SK-N-SH treated with all-trans-retinoic acid at 6 μM for 48 hours (cell line): ENCODE measurements at regions not wholly inside any gene's neighbourhood (a gene's known extent, or its start where the extent isn't known, plus 50 kb on each side); places are given as distances from the start of the nearest gene placed in this dataset.

Experiments used
- ATAC-seq: fragments of 200-7000 bp; cut with Tn5 transposase; 3 replicates; pipeline ENCODE4 v1.9.1; 2020; ENCODE audit warnings: mild to moderate bottlenecking, moderate library complexity
- ARNTL ChIP-seq: fragments of 450-650 bp; formaldehyde crosslinking; IDR thresholded peaks from 2 replicates; pipeline ENCODE4 v1.5.0; 2020; ENCODE audit warnings: low read depth, mild to moderate bottlenecking, moderate library complexity, borderline replicate concordance
- BACH2 ChIP-seq: fragments of 250-450 bp; sonication (Bioruptor Pico); IDR thresholded peaks from 2 replicates; pipeline ENCODE4 v1.9.0; 2021; ENCODE audit warnings: mild to moderate bottlenecking, borderline replicate concordance
- CSDC2 ChIP-seq: fragments of 250-450 bp; sonication (Bioruptor Pico); IDR thresholded peaks from 2 replicates; pipeline ENCODE4 v1.5.0; 2020; ENCODE audit warnings: mild to moderate bottlenecking, moderate library complexity
- ESRRG ChIP-seq: fragments of 250-450 bp; sonication (Bioruptor Pico); IDR thresholded peaks from 2 replicates; pipeline ENCODE4 v1.6.1; 2021; ENCODE audit warnings: mild to moderate bottlenecking
- GLIS3 ChIP-seq: fragments of 250-450 bp; sonication (Bioruptor Pico); IDR thresholded peaks from 2 replicates; pipeline ENCODE4 v1.5.0; 2020; ENCODE audit warnings: mild to moderate bottlenecking, moderate library complexity
- ISL1 ChIP-seq: fragments of 250-450 bp; sonication (Bioruptor Pico); IDR thresholded peaks from 2 replicates; pipeline ENCODE4 v2.1.2; 2022; ENCODE audit warnings: mild to moderate bottlenecking, moderate library complexity
- OSR1 ChIP-seq: fragments of 250-450 bp; sonication (Bioruptor Pico); IDR thresholded peaks from 2 replicates; pipeline ENCODE4 v1.8.0; 2022; ENCODE audit warnings: moderate library complexity, mild to moderate bottlenecking, inconsistent platforms
- PPARA ChIP-seq: fragments of 250-450 bp; sonication (Bioruptor Pico); IDR thresholded peaks from 2 replicates; pipeline ENCODE4 v1.5.0; 2020; ENCODE audit warnings: mild to moderate bottlenecking, borderline replicate concordance
- RARB ChIP-seq: fragments of 250-450 bp; sonication (Bioruptor Pico); IDR thresholded peaks from 2 replicates; pipeline ENCODE4 v1.8.0; 2021; ENCODE audit warnings: mild to moderate bottlenecking, moderate library complexity
- SNAI2 ChIP-seq: fragments of 250-450 bp; sonication (Bioruptor Pico); IDR thresholded peaks from 2 replicates; pipeline ENCODE4 v1.5.0; 2020; ENCODE audit warnings: mild to moderate bottlenecking, moderate library complexity
- TOX ChIP-seq: fragments of 250-450 bp; sonication (Bioruptor Pico); IDR thresholded peaks from 2 replicates; pipeline ENCODE4 v1.8.0; 2021; ENCODE audit warnings: mild to moderate bottlenecking, moderate library complexity, borderline replicate concordance
- ZC3H10 ChIP-seq: fragments of 250-450 bp; sonication (Bioruptor Pico); IDR thresholded peaks from 2 replicates; pipeline ENCODE4 v1.5.1; 2021; ENCODE audit warnings: mild to moderate bottlenecking, moderate library complexity
- ZFP3 ChIP-seq: fragments of 250-450 bp; sonication (Bioruptor Pico); IDR thresholded peaks from 2 replicates; pipeline ENCODE4 v1.5.0; 2020; ENCODE audit warnings: mild to moderate bottlenecking, moderate library complexity
- ZFP30 ChIP-seq: fragments of 450-650 bp; formaldehyde crosslinking; IDR thresholded peaks from 2 replicates; pipeline ENCODE4 v1.5.0; 2022; ENCODE audit warnings: mild to moderate bottlenecking, moderate library complexity
- ZNF565 ChIP-seq: fragments of 450-650 bp; formaldehyde crosslinking; conservative IDR thresholded peaks from 2 replicates; pipeline ENCODE4 v1.5.0; 2020; ENCODE audit warnings: low read depth, mild to moderate bottlenecking, moderate library complexity
- ZNF70 ChIP-seq: fragments of 450-650 bp; formaldehyde crosslinking; IDR thresholded peaks from 2 replicates; pipeline ENCODE4 v1.5.0; 2020; ENCODE audit warnings: mild to moderate bottlenecking, moderate library complexity
- ZNF8 ChIP-seq: fragments of 450-650 bp; formaldehyde crosslinking; IDR thresholded peaks from 2 replicates; pipeline ENCODE4 v1.5.0; 2020; ENCODE audit warnings: mild to moderate bottlenecking, moderate library complexity
- TF ChIP-seq, protein P1 (sequence below): fragments of 250-450 bp; sonication (Bioruptor Pico); IDR thresholded peaks from 2 replicates; pipeline ENCODE4 v1.5.1; 2020; ENCODE audit warnings: low read depth, mild to moderate bottlenecking, moderate library complexity
- TF ChIP-seq, protein P2 (sequence below): fragments of 250-450 bp; sonication (Bioruptor Pico); IDR thresholded peaks from 2 replicates; pipeline ENCODE4 v1.8.0; 2020; ENCODE audit warnings: mild to moderate bottlenecking, moderate library complexity, borderline replicate concordance
- TF ChIP-seq, protein P3 (sequence below): fragments of 250-450 bp; sonication (Bioruptor Pico); IDR thresholded peaks from 2 replicates; pipeline ENCODE4 v1.8.0; 2021; ENCODE audit warnings: low read depth, mild to moderate bottlenecking, moderate library complexity, borderline replicate concordance

DNA sequence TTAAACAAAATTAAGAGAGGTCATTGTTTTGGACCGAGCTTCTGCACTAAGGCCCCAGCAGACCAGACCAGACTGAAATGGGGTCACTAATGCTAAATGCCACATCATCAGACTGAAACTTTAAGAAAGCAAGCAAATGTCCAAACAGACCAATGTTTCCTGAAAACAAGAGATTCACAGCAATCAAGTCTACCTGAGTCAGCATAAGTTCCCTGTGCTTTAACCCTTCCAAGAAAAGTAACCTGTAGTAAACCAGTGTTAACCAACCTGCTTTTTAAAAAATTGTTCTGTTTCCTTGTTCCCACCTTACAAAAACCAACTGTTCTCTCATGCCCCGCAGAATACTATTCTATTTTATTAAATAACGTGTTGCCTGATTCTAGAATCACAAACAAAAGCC lies 241.1 kb upstream of the GADL1 start (continued):
- TF ChIP-seq ZFP3 (CRISPR knock-in tag) (no peak), RARB (CRISPR knock-in tag) (no peak)
- TF ChIP-seq, protein P1, sequence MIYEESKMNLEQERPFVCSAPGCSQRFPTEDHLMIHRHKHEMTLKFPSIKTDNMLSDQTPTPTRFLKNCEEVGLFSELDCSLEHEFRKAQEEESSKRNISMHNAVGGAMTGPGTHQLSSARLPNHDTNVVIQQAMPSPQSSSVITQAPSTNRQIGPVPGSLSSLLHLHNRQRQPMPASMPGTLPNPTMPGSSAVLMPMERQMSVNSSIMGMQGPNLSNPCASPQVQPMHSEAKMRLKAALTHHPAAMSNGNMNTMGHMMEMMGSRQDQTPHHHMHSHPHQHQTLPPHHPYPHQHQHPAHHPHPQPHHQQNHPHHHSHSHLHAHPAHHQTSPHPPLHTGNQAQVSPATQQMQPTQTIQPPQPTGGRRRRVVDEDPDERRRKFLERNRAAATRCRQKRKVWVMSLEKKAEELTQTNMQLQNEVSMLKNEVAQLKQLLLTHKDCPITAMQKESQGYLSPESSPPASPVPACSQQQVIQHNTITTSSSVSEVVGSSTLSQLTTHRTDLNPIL (CRISPR knock-in tag): no peak

DNA sequence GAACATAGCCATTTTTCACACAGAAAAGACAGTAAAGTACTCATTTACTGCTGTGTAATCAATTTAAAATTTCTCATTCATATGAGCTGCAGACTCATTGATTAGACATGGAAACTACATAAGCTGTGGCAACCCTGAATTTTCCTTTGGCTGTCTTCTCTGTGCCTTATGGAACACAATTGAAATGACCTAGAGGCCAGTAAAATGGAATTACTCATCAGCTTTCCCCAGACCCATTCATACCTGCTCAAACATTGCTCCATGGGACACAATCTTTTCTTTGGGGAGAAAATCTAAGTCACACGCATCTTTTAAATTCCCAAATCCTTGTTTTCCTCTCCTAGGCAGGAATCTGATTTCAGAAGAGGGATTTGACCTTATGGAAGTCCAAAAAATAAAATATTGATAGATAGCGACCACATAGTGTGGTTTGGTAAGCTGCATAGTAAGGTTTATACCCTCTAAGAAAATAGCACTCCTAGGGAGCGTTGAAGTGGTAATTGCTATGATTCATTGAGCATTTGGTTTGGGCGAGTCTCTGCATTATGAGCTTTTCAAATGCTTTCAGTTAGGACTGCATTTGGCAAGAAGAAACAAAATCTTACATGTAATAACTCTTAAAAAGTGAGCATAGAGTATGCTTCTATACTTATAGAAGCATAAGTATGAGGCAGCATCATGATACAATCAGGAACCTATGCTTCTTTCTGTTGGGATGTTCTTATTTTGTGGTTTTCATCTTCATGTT lies 243.4 kb upstream of the GADL1 start:
- no peak for TF ChIP-seq BACH2 (CRISPR knock-in tag)
- TF ChIP-seq OSR1: no peak
- no peak for ATAC-seq

DNA sequence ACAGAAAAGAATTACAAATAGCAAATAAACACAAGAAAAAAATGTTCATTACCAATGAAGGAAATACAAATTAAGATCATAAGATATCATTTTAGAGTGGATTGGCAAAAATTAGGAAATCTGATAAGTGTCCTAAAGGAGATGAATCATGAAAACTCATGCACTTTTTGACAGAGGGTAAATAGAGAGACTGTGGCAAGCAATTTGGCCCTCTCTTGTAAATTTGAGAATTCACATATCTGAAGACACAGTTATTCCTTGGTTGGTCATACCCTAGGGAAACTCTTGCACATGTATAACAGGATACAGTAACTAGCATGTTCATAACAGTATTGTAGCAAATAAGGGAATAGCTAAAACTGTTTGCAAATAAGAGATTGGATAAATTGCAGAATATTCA lies 246.0 kb upstream of the GADL1 start:
- no peak for ATAC-seq
- TF ChIP-seq PPARA (CRISPR knock-in tag): no peak
- TF ChIP-seq, protein P2, sequence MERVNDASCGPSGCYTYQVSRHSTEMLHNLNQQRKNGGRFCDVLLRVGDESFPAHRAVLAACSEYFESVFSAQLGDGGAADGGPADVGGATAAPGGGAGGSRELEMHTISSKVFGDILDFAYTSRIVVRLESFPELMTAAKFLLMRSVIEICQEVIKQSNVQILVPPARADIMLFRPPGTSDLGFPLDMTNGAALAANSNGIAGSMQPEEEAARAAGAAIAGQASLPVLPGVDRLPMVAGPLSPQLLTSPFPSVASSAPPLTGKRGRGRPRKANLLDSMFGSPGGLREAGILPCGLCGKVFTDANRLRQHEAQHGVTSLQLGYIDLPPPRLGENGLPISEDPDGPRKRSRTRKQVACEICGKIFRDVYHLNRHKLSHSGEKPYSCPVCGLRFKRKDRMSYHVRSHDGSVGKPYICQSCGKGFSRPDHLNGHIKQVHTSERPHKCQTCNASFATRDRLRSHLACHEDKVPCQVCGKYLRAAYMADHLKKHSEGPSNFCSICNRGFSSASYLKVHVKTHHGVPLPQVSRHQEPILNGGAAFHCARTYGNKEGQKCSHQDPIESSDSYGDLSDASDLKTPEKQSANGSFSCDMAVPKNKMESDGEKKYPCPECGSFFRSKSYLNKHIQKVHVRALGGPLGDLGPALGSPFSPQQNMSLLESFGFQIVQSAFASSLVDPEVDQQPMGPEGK: no peak
- no peak for TF ChIP-seq SNAI2 (CRISPR knock-in tag)
- no peak for TF ChIP-seq ARNTL (CRISPR knock-in tag)
- TF ChIP-seq BACH2 (CRISPR knock-in tag): no peak
- TF ChIP-seq GLIS3: no peak
- no peak for TF ChIP-seq CSDC2 (CRISPR knock-in tag)
- TF ChIP-seq, protein P1 (CRISPR knock-in tag): no peak
- TF ChIP-seq, protein P3, sequence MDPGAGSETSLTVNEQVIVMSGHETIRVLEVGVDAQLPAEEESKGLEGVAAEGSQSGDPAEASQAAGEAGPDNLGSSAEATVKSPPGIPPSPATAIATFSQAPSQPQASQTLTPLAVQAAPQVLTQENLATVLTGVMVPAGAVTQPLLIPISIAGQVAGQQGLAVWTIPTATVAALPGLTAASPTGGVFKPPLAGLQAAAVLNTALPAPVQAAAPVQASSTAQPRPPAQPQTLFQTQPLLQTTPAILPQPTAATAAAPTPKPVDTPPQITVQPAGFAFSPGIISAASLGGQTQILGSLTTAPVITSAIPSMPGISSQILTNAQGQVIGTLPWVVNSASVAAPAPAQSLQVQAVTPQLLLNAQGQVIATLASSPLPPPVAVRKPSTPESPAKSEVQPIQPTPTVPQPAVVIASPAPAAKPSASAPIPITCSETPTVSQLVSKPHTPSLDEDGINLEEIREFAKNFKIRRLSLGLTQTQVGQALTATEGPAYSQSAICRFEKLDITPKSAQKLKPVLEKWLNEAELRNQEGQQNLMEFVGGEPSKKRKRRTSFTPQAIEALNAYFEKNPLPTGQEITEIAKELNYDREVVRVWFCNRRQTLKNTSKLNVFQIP (CRISPR knock-in tag): no peak
- no peak for TF ChIP-seq ZNF8 (CRISPR knock-in tag)
- TF ChIP-seq, all 23 proteins: peak for 0

DNA sequence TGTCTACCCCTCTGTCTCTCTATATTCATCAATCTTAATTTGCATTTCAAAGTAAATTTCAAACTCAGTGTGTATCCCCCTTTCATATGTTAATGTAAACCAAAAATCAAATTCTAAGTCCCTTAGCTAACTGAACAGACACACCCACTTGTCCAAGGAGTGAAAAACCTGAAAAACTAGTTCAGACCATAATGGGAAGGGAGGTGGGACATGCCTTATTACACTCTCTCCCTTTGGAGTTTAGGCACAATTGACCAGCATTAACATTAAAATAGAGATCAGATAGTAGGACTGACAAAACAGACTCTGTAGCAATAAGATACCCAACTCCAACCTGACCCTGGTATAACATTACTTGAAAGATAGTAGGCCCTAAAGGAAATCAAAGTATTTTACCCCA lies 247.7 kb upstream of the GADL1 start:
- TF ChIP-seq BACH2 (CRISPR knock-in tag): no peak
- TF ChIP-seq PPARA (CRISPR knock-in tag): no peak
- no peak for TF ChIP-seq ISL1 (CRISPR knock-in tag)
- no peak for TF ChIP-seq RARB (CRISPR knock-in tag)
- TF ChIP-seq, all 23 proteins: peak for 0
- no peak for ATAC-seq

DNA sequence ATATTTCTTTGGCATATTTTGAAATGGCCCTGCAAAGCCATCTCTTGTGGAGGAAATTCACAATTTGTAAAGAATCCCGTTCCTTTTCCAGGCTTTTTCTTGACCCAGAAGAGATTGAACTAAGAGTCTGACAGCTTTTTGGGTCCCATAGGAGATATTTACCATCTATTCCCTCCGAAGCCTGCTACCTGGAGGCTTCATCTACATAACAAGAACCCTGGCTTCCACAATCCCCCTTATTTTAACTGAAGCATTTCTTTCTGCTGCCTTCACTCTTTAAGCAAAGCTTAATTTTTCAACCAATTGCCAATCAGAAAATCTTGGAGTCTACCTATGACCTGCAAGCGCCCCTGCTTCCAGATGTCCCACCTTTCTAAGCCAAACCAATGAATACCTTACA lies 248.1 kb upstream of the GADL1 start:
- no peak for ATAC-seq
- no peak for TF ChIP-seq PPARA (CRISPR knock-in tag)
- no peak for TF ChIP-seq ZFP30 (CRISPR knock-in tag)

DNA sequence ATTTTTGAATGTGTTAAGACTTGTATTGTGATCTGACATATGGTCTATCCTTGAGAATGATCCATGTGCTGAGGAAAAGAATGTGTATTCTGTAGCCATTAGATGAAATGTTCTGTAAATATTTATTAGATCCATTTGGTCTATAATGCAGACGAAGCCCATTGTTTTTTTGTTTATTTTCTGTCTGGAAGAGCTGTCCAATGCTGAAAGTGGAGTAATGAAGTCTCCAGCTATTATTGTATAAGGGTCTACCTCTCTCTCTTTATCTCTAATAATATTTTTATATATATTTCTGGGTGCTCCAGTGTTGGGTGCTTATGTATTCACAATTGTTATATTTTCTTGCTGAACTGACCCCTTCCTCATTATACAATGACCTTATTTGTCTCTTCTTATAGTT lies 250.6 kb upstream of the GADL1 start:
- no peak for ATAC-seq
- TF ChIP-seq, protein P2: no peak
- TF ChIP-seq TOX: no peak
- TF ChIP-seq, protein P1 (CRISPR knock-in tag): no peak
- no peak for TF ChIP-seq ZNF70 (CRISPR knock-in tag)
- no peak for TF ChIP-seq ZNF565
- no peak for TF ChIP-seq RARB (CRISPR knock-in tag)
- TF ChIP-seq ZC3H10 (CRISPR knock-in tag): no peak
- no peak for TF ChIP-seq ZNF8 (CRISPR knock-in tag)
- TF ChIP-seq, protein P3 (CRISPR knock-in tag): no peak
- no peak for TF ChIP-seq ARNTL (CRISPR knock-in tag)
- TF ChIP-seq BACH2 (CRISPR knock-in tag): no peak
- no peak for TF ChIP-seq ESRRG (CRISPR knock-in tag)
- TF ChIP-seq ZFP3 (CRISPR knock-in tag): no peak
